ENCODE measurements at regions not wholly inside any gene's neighbourhood (a gene's known extent, or its start where the extent isn't known, plus 50 kb on each side); places are given as distances from the start of the nearest gene placed in this dataset.

GRCh38 chr6:150694889-150695288, 95.2 kb downstream of the PLEKHG1 start:
- TF ChIP-seq CTCF (IDR thresholded peaks at IDR 0.05) (no peak), POLR2A (IDR thresholded peaks at IDR 0.05) (no peak)
